ENCODE measurements at regions not wholly inside any gene's neighbourhood (a gene's known extent, or its start where the extent isn't known, plus 50 kb on each side); places are given as distances from the start of the nearest gene placed in this dataset.
"Not testable (repeated sequence)": the region's sequence is repeated elsewhere in the genome, so short reads cannot be mapped to it uniquely, and the experiment has no call there.

- no peak overlapping the region for H3K4me3 Mint-ChIP-seq
Observed at GRCh38 chr1:191729742-191730141, 428.5 kb upstream of the RGS18 start.

GRCh38 chr1:191731608-191732302, 426.5 kb upstream of the RGS18 start:
- H3K36me3 Mint-ChIP-seq (ENCODE audit: low read depth); DNase-seq (ENCODE audit: low read depth, low spot score); H3K27me3 Mint-ChIP-seq (ENCODE audit: low read depth); H3K4me3 Mint-ChIP-seq; H3K27ac Mint-ChIP-seq (ENCODE audit: unreplicated experiment); H3K4me1 Mint-ChIP-seq: not testable (repeated sequence)
- peaks cover 12% of the 10 kb centered on the region for H3K9me3 Mint-ChIP-seq

More at GRCh38 chr1:191729742-191730141, 428.5 kb upstream of the RGS18 start:
- Mint-ChIP-seq H3K4me1 (no peaks in the 10 kb centered on the region), H3K27me3 (ENCODE audit: low read depth) (no peaks in the 10 kb centered on the region), H3K36me3 (ENCODE audit: low read depth) (no peaks in the 10 kb centered on the region), H3K9me3 (peaks cover 12% of the 10 kb centered on the region), H3K27ac (ENCODE audit: unreplicated experiment) (no peak overlapping the region)
- no peak for TF ChIP-seq CTCF (conservative IDR thresholded peaks at IDR 0.05)
- DNase-seq (ENCODE audit: low read depth, low spot score): no peak

- DNase-seq (ENCODE audit: low read depth, low spot score): no peak
- Mint-ChIP-seq H3K36me3 (ENCODE audit: low read depth) (no peaks in the 10 kb centered on the region), H3K27me3 (ENCODE audit: low read depth) (no peaks in the 10 kb centered on the region), H3K27ac (ENCODE audit: unreplicated experiment) (no peak overlapping the region), H3K4me1 (no peaks in the 10 kb centered on the region), H3K9me3 (peaks cover 12% of the 10 kb centered on the region), H3K4me3 (no peak overlapping the region)
- TF ChIP-seq CTCF (conservative IDR thresholded peaks at IDR 0.05): no peak
Observed at GRCh38 chr1:191734321-191734720, 423.9 kb upstream of the RGS18 start.

GRCh38 chr1:191739544-191739943, 418.7 kb upstream of the RGS18 start:
- H3K4me3 Mint-ChIP-seq: no peak overlapping the region
- H3K9me3 Mint-ChIP-seq: no peaks in the 10 kb centered on the region
- no peaks in the 10 kb centered on the region for H3K4me1 Mint-ChIP-seq
- no peaks in the 10 kb centered on the region for H3K27me3 Mint-ChIP-seq (ENCODE audit: low read depth)
- no peak for DNase-seq (ENCODE audit: low read depth, low spot score)
- no peaks in the 10 kb centered on the region for H3K36me3 Mint-ChIP-seq (ENCODE audit: low read depth)
- H3K27ac Mint-ChIP-seq (ENCODE audit: unreplicated experiment): no peak overlapping the region
- no peak for TF ChIP-seq CTCF (conservative IDR thresholded peaks at IDR 0.05)

- no peak for TF ChIP-seq CTCF (conservative IDR thresholded peaks at IDR 0.05)
- Mint-ChIP-seq H3K36me3 (ENCODE audit: low read depth) (peaks cover 5% of the 10 kb centered on the region), H3K9me3 (peaks cover 3% of the 10 kb centered on the region), H3K27me3 (ENCODE audit: low read depth) (no peaks in the 10 kb centered on the region), H3K27ac (ENCODE audit: unreplicated experiment) (no peak overlapping the region), H3K4me1 (no peaks in the 10 kb centered on the region), H3K4me3 (no peak overlapping the region)
- DNase-seq (ENCODE audit: low read depth, low spot score): no peak
Observed at GRCh38 chr1:191752342-191752741, 405.9 kb upstream of the RGS18 start.

GRCh38 chr1:191760016-191760415, 398.2 kb upstream of the RGS18 start:
- Mint-ChIP-seq H3K4me1 (no peaks in the 10 kb centered on the region), H3K9me3 (no peaks in the 10 kb centered on the region), H3K27ac (ENCODE audit: unreplicated experiment) (no peak overlapping the region), H3K36me3 (ENCODE audit: low read depth) (no peaks in the 10 kb centered on the region), H3K4me3 (no peak overlapping the region), H3K27me3 (ENCODE audit: low read depth) (no peaks in the 10 kb centered on the region)
- no peak for DNase-seq (ENCODE audit: low read depth, low spot score)
- TF ChIP-seq CTCF (conservative IDR thresholded peaks at IDR 0.05): no peak

All from neural crest cell (in vitro differentiated cells).